ENCODE measurements at regions not wholly inside any gene's neighbourhood (a gene's known extent, or its start where the extent isn't known, plus 50 kb on each side); places are given as distances from the start of the nearest gene placed in this dataset.

DNA sequence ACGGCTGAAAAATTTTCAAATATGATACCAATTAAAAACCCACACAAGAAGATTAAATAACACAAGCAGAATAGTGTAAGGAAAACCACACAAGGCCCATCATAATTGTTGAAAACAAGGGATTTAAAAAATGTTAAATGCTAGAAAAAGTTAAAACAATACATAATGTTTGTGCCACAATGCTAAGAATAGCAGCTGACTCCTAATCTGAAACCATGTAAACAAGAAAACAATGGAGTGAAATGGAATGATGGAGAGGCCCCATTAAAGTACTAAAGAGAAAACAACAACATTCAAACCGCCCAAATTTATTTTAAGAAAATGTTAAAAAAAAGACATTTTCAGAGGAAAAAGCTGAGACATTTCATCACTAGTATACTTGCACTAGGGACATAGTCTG lies 663.6 kb upstream of the NCAM2 start:
- Histone ChIP-seq H3K9me2 (replicated peaks; ENCODE audit: insufficient read depth, low read length) (no peaks in the 10 kb centered on the region), H3K4me1 (ENCODE audit: low read length) (no peaks in the 10 kb centered on the region), H2AFZ (ENCODE audit: low read length) (no peak overlapping the region), H3K9me3 (replicated peaks; ENCODE audit: insufficient read depth, low read length) (no peaks in the 10 kb centered on the region), H3F3A (ENCODE audit: insufficient read depth, low read length) (no peaks in the 10 kb centered on the region), H3K4me3 (ENCODE audit: low read length) (no peak overlapping the region), H3K79me2 (ENCODE audit: low read length) (no peaks in the 10 kb centered on the region), H3K27me3 (replicated peaks; ENCODE audit: insufficient read depth, low read length) (no peaks in the 10 kb centered on the region), H4K20me1 (ENCODE audit: insufficient read depth, low read length) (no peaks in the 10 kb centered on the region), H3K9ac (ENCODE audit: low read length) (no peak overlapping the region), H3K36me3 (replicated peaks; ENCODE audit: insufficient read depth, low read length) (no peaks in the 10 kb centered on the region), H3K27ac (ENCODE audit: low read length) (no peak overlapping the region), H3K4me2 (ENCODE audit: low read depth, low read length) (no peak overlapping the region)
- no peak for DNase-seq
- TF ChIP-seq EZH2 (optimal IDR thresholded peaks at IDR 0.05; ENCODE audit: low read depth, low read length) (no peak), CTCF (IDR thresholded peaks at IDR 0.05; ENCODE audit: low read length) (no peak), EZH2phosphoT487 (IDR thresholded peaks at IDR 0.05; ENCODE audit: low read length) (no peak)

- Histone ChIP-seq H3K9ac (ENCODE audit: low read length) (no peak overlapping the region), H3K79me2 (ENCODE audit: low read length) (no peaks in the 10 kb centered on the region), H3K4me2 (ENCODE audit: low read depth, low read length) (no peak overlapping the region)
Measured at GRCh38 chr21:20341431-20341830, 656.8 kb upstream of the NCAM2 start.

GRCh38 chr21:20343186-20343585 lies 655.0 kb upstream of the NCAM2 start:
- Histone ChIP-seq H3K79me2 (ENCODE audit: low read length) (no peaks in the 10 kb centered on the region), H3K9me3 (replicated peaks; ENCODE audit: insufficient read depth, low read length) (no peaks in the 10 kb centered on the region), H3K27ac (ENCODE audit: low read length) (no peak overlapping the region), H3F3A (ENCODE audit: insufficient read depth, low read length) (no peaks in the 10 kb centered on the region), H3K9ac (ENCODE audit: low read length) (no peak overlapping the region), H3K4me2 (ENCODE audit: low read depth, low read length) (no peak overlapping the region), H2AFZ (ENCODE audit: low read length) (no peak overlapping the region), H3K9me2 (replicated peaks; ENCODE audit: insufficient read depth, low read length) (no peaks in the 10 kb centered on the region), H4K20me1 (ENCODE audit: insufficient read depth, low read length) (no peaks in the 10 kb centered on the region), H3K4me1 (ENCODE audit: low read length) (no peaks in the 10 kb centered on the region), H3K4me3 (ENCODE audit: low read length) (no peak overlapping the region), H3K36me3 (replicated peaks; ENCODE audit: insufficient read depth, low read length) (no peaks in the 10 kb centered on the region), H3K27me3 (replicated peaks; ENCODE audit: insufficient read depth, low read length) (no peaks in the 10 kb centered on the region)
- no peak for DNase-seq
- TF ChIP-seq EZH2 (optimal IDR thresholded peaks at IDR 0.05; ENCODE audit: low read depth, low read length) (no peak), CTCF (IDR thresholded peaks at IDR 0.05; ENCODE audit: low read length) (no peak), EZH2phosphoT487 (IDR thresholded peaks at IDR 0.05; ENCODE audit: low read length) (no peak)

More at GRCh38 chr21:20341431-20341830, 656.8 kb upstream of the NCAM2 start:
- Histone ChIP-seq H3F3A (ENCODE audit: insufficient read depth, low read length) (no peaks in the 10 kb centered on the region), H3K27ac (ENCODE audit: low read length) (no peak overlapping the region), H3K9me3 (replicated peaks; ENCODE audit: insufficient read depth, low read length) (no peaks in the 10 kb centered on the region), H2AFZ (ENCODE audit: low read length) (no peak overlapping the region), H3K27me3 (replicated peaks; ENCODE audit: insufficient read depth, low read length) (no peaks in the 10 kb centered on the region), H3K9me2 (replicated peaks; ENCODE audit: insufficient read depth, low read length) (no peaks in the 10 kb centered on the region), H3K36me3 (replicated peaks; ENCODE audit: insufficient read depth, low read length) (no peaks in the 10 kb centered on the region), H3K4me1 (ENCODE audit: low read length) (no peaks in the 10 kb centered on the region), H3K4me3 (ENCODE audit: low read length) (no peak overlapping the region), H4K20me1 (ENCODE audit: insufficient read depth, low read length) (no peaks in the 10 kb centered on the region)
- DNase-seq, result no peak
- TF ChIP-seq EZH2 (optimal IDR thresholded peaks at IDR 0.05; ENCODE audit: low read depth, low read length) (no peak), EZH2phosphoT487 (IDR thresholded peaks at IDR 0.05; ENCODE audit: low read length) (no peak), CTCF (IDR thresholded peaks at IDR 0.05; ENCODE audit: low read length) (no peak)

All from MM.1S (cell line).